SIG-M5 treated with dmso at 0.1 percent for 504 hours (cell line): ENCODE measurements at regions not wholly inside any gene's neighbourhood (a gene's known extent, or its start where the extent isn't known, plus 50 kb on each side); places are given as distances from the start of the nearest gene placed in this dataset.

Source experiments
- DNase-seq: peaks from one replicate; lab custom pipeline; 2025; ENCODE audit not compliant: unreplicated experiment; lab: John Stamatoyannopoulos, UW

- DNase-seq = no peak
Observed at GRCh38 chr10:34872820-34873219, 57.7 kb upstream of the PARD3 start.

- no peak for DNase-seq
Observed at GRCh38 chr10:34869135-34869836, 54.2 kb upstream of the PARD3 start.

GRCh38 chr10:34868589-34868988, 53.5 kb upstream of the PARD3 start:
- no peak for DNase-seq

GRCh38 chr10:34866848-34867247, 51.8 kb upstream of the PARD3 start:
- no peak for DNase-seq
